Neural crest cell (in vitro differentiated cells): ENCODE measurements at regions not wholly inside any gene's neighbourhood (a gene's known extent, or its start where the extent isn't known, plus 50 kb on each side); places are given as distances from the start of the nearest gene placed in this dataset.

Experiments used
- DNase-seq: peaks from one replicate; pipeline ENCODE4 v3.0.0; 2021; ENCODE audit warnings: low read depth, mixed read lengths, low spot score
- H3K27ac Mint-ChIP-seq: one replicate; pipeline ENCODE4 v1.8.0; 2021; ENCODE audit warnings: mild to moderate bottlenecking, mixed read lengths; ENCODE audit not compliant: unreplicated experiment
- H3K27me3 Mint-ChIP-seq: 2 replicates; pipeline ENCODE4 v1.8.0; 2021; ENCODE audit warnings: low read depth, mild to moderate bottlenecking, mixed read lengths
- H3K36me3 Mint-ChIP-seq: 2 replicates; pipeline ENCODE4 v1.8.0; 2021; ENCODE audit warnings: low read depth, mild to moderate bottlenecking, mixed read lengths
- H3K4me1 Mint-ChIP-seq: 2 replicates; pipeline ENCODE4 v1.8.0; 2021; ENCODE audit warnings: mixed read lengths
- H3K4me3 Mint-ChIP-seq: one replicate; pipeline ENCODE4 v1.8.0; 2021; ENCODE audit warnings: mild to moderate bottlenecking, mixed read lengths
- H3K9me3 Mint-ChIP-seq: 2 replicates; pipeline ENCODE4 v1.8.0; 2021; ENCODE audit warnings: mixed read lengths
- TF ChIP-seq, protein P1 (sequence below): fragments of 200-600 bp; sonication (generic); conservative IDR thresholded peaks from 2 replicates; pipeline ENCODE4 v1.5.0; 2021; ENCODE audit warnings: antibody characterized with exemption, mild to moderate bottlenecking

DNA sequence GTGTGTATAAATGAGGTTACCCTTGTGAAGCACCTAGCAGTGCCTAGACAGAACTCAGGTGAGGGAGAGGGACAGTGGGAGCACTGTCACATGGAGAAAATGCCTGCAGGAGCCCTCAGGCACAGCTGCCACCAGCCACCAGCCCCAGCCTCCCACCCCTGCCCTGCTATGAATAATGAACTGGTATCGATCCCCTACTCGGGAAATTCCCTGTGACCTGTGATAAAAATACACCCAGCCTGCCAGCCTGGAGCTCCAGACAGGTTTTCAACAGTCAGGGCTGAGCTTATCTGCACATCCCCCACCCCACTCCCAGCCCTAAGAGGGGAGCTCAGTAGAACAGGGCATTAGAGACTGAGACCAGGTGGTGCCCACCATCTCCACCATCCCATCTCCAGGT is 159.6 kb upstream of the PJA1 start:
- H3K9me3 Mint-ChIP-seq, result no peaks in the 10 kb centered on the region
- TF ChIP-seq, protein P1, sequence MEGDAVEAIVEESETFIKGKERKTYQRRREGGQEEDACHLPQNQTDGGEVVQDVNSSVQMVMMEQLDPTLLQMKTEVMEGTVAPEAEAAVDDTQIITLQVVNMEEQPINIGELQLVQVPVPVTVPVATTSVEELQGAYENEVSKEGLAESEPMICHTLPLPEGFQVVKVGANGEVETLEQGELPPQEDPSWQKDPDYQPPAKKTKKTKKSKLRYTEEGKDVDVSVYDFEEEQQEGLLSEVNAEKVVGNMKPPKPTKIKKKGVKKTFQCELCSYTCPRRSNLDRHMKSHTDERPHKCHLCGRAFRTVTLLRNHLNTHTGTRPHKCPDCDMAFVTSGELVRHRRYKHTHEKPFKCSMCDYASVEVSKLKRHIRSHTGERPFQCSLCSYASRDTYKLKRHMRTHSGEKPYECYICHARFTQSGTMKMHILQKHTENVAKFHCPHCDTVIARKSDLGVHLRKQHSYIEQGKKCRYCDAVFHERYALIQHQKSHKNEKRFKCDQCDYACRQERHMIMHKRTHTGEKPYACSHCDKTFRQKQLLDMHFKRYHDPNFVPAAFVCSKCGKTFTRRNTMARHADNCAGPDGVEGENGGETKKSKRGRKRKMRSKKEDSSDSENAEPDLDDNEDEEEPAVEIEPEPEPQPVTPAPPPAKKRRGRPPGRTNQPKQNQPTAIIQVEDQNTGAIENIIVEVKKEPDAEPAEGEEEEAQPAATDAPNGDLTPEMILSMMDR, result no peak
- no peak overlapping the region for H3K27ac Mint-ChIP-seq
- H3K36me3 Mint-ChIP-seq, result no peaks in the 10 kb centered on the region
- no peak overlapping the region for H3K4me3 Mint-ChIP-seq
- H3K4me1 Mint-ChIP-seq, result no peaks in the 10 kb centered on the region
- H3K27me3 Mint-ChIP-seq, result no peaks in the 10 kb centered on the region
- DNase-seq, result no peak

DNA sequence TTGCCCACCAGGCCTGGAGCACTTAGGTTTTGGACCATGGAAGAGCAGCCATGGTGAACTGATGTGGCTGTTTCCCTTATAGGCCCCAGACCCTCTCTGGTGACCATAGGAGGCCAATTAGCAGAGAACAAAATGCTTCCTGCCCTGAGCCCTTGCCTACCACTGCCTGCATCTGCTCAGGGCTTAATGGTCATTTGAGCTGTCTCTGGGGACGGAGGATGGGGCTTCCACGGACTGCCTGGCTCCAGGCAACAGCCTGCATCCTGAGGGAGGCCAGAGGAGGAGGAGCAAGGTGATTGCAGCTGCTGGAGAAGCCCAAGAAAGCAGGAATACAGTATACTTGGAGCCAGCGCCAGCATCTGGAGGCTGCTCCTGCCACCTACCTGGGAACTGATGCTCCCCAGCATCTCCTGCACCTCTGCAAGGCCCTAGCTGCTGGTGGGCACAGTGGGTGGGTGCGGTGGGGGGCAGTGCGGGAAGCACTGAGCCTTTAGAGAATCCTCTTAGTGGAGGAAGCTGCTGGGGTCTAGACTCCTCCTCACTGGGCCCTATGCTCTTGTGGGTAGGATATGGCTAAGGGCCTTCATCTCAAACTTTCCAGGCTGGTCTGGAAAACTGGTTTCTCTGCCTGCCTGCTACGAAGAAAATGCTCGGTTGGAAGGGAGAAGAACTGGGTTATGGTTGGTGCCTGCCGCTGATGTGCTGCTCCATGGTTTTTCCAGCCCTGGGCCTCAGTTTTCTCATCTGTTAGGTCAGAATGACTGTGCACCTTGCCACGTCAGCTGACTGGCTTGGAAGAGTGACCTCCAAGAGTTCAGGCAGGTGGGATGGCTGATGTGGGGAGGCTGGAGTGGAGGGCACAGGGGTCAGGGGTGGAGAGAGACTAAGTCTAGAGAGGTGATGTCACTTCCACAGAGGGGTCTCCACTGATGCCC is 158.8 kb upstream of the PJA1 start:
- Mint-ChIP-seq H3K4me3 (no peak overlapping the region), H3K27me3 (no peaks in the 10 kb centered on the region), H3K27ac (no peak overlapping the region), H3K4me1 (no peaks in the 10 kb centered on the region), H3K36me3 (no peaks in the 10 kb centered on the region), H3K9me3 (no peaks in the 10 kb centered on the region)
- TF ChIP-seq, protein P1, result no peak
- DNase-seq, result no peak

DNA sequence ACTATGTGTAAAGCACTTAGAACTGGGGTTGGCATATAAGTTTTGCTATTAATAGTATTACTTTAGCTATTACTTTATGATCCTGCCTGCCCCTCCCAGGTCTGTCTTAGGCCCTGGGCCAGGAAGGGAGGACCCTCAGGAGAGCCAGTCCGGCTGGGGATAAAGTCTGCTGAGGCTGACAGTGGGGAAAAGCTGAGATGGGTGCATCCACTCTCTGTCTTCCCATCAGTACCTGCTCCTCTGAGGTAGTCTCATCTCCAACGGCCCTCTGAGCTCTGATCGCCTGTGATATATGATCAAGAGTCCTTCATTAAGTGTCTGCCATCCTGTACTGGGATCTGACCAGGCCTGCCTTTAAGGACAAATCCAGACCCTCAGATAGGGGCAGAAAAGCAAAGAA is 156.5 kb upstream of the PJA1 start:
- H3K9me3 Mint-ChIP-seq, result no peaks in the 10 kb centered on the region
- no peak overlapping the region for H3K27ac Mint-ChIP-seq
- no peak overlapping the region for H3K4me3 Mint-ChIP-seq
- DNase-seq, result no peak
- H3K27me3 Mint-ChIP-seq, result no peaks in the 10 kb centered on the region
- no peaks in the 10 kb centered on the region for H3K36me3 Mint-ChIP-seq
- TF ChIP-seq, protein P1, result no peak
- peaks cover 4% of the 10 kb centered on the region for H3K4me1 Mint-ChIP-seq

DNA sequence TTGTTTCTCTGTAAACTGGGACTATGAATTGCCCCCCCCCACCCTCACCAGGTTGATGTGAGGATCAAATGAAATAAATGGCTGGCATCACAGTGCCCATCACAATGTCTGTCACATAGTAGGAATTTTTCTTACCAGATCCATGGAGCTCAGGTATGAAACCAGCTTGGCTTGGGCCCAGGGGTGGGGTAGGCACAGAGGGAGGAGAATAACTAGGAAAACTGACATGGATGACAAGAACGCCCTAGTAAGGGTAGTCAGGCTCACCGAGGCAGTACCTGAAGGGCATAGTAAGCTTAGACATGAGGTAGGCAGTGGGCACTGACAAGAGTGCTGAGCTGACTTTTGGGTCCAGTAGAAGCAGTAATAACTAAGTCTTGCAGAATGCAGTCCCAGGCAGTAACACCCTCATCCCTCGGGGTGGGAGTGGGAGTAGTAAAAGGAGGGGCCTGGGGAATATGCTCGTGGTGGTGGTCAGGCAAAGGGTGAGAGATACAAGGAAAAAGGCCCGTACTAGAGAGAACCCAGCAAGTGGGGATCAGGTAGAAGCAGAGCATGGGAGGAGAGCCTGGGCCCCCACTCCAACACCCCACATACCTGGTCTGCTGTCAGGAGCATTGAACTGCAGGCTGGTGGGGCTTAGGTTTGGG is 155.9 kb upstream of the PJA1 start:
- DNase-seq, result no peak
- Mint-ChIP-seq H3K27ac (no peak overlapping the region), H3K36me3 (no peaks in the 10 kb centered on the region), H3K9me3 (no peaks in the 10 kb centered on the region), H3K4me3 (no peak overlapping the region), H3K27me3 (no peaks in the 10 kb centered on the region), H3K4me1 (peaks cover 9% of the 10 kb centered on the region)
- TF ChIP-seq, protein P1, result no peak

DNA sequence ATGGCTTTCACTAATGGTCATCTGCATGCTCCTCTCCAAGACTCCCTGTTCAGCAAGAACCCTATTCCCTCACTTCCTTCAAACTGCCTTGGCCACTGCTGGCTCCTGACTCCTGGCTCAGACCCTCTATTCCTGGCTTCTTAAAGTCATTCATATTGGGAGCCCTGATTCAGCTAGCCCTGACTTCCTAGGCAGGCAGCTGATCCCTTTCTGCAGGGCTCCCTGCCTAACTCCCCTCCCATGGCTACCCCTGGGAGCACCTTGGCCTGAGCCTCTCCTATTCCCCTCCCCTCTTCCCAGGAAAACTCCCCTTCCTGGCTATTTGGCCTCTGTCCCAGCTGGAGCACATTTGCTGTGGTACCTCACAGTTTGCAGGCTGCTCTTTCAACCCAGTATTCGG is 154.9 kb upstream of the PJA1 start:
- H3K4me1 Mint-ChIP-seq, result peaks cover 11% of the 10 kb centered on the region
- H3K36me3 Mint-ChIP-seq, result no peaks in the 10 kb centered on the region
- no peaks in the 10 kb centered on the region for H3K27me3 Mint-ChIP-seq
- no peaks in the 10 kb centered on the region for H3K9me3 Mint-ChIP-seq
- DNase-seq, result no peak
- no peak overlapping the region for H3K4me3 Mint-ChIP-seq
- H3K27ac Mint-ChIP-seq, result no peak overlapping the region
- TF ChIP-seq, protein P1, result no peak
